ENCODE measurements at regions not wholly inside any gene's neighbourhood (a gene's known extent, or its start where the extent isn't known, plus 50 kb on each side); places are given as distances from the start of the nearest gene placed in this dataset.

- ChIA-PET POLR2A (no interaction called here), CTCF (no interaction called here)
- Histone ChIP-seq H3K4me3 (ENCODE audit: low read depth, low read length) (no peak overlapping the region), H3K9me3 (ENCODE audit: control insufficient read depth, insufficient read depth, low read depth, low read length) (no peaks in the 10 kb centered on the region), H3K4me1 (ENCODE audit: control insufficient read depth, insufficient read depth, low read length) (no peaks in the 10 kb centered on the region), H3K27ac (ENCODE audit: extremely low read depth, low read depth, low read length) (no peak overlapping the region), H3K36me3 (ENCODE audit: control insufficient read depth in 2 of 2, insufficient read depth in 1 of 2, low read length in 2 of 2) (no peaks in the 10 kb centered on the region)
- TF ChIP-seq ZNF175 (tag by site-specific recombination; IDR thresholded peaks at IDR 0.05) (no peak), SETDB1 (IDR thresholded peaks at IDR 0.05; ENCODE audit: insufficient read length, low read length) (no peak), ZNF473 (tag by site-specific recombination; IDR thresholded peaks at IDR 0.05) (no peak), HIC1 (tag by site-specific recombination; IDR thresholded peaks at IDR 0.05) (no peak), ZNF610 (tag by site-specific recombination; IDR thresholded peaks at IDR 0.05; ENCODE audit: borderline replicate concordance) (no peak), GLIS2 (tag by site-specific recombination; IDR thresholded peaks at IDR 0.05) (no peak), ZNF488 (tag by site-specific recombination; IDR thresholded peaks at IDR 0.05) (no peak), KLF7 (tag by site-specific recombination; IDR thresholded peaks at IDR 0.05; ENCODE audit: borderline replicate concordance) (no peak), ZNF112 (tag by site-specific recombination; IDR thresholded peaks at IDR 0.05) (no peak), ZNF654 (tag by site-specific recombination; IDR thresholded peaks at IDR 0.05; ENCODE audit: low read depth) (no peak), ZNF621 (tag by site-specific recombination; IDR thresholded peaks at IDR 0.05) (no peak), ZNF596 (tag by site-specific recombination; IDR thresholded peaks at IDR 0.05) (no peak)
- TF ChIP-seq, protein P1, sequence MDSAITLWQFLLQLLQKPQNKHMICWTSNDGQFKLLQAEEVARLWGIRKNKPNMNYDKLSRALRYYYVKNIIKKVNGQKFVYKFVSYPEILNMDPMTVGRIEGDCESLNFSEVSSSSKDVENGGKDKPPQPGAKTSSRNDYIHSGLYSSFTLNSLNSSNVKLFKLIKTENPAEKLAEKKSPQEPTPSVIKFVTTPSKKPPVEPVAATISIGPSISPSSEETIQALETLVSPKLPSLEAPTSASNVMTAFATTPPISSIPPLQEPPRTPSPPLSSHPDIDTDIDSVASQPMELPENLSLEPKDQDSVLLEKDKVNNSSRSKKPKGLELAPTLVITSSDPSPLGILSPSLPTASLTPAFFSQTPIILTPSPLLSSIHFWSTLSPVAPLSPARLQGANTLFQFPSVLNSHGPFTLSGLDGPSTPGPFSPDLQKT (IDR thresholded peaks at IDR 0.05; ENCODE audit: borderline replicate concordance, low read depth, low read length): no peak
Observed at GRCh38 chr12:23186950-23187349, 562.0 kb downstream of the ETNK1 start.

DNA sequence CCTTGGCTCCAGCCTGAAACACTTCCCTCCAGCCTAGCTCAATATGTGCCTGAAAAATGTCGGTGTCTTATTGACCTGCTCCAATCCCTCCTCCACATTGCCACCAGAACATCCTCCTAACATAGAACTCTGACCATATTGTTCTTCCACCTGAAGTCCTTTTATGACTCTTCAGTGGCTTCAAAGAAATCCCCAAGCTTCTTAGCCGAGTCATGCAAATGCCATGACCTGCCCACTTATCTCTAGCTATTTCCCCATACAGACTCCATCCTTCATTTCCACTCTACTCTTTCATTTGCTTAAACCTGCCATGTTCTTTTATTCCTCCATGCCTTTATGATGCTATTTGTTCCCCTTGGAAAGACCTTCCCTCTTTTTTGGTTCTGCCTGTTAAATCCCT is 568.6 kb downstream of the ETNK1 start:
- Histone ChIP-seq H3K36me3 (ENCODE audit: control insufficient read depth in 2 of 2, insufficient read depth in 1 of 2, low read length in 2 of 2) (no peaks in the 10 kb centered on the region), H3K9me3 (ENCODE audit: control insufficient read depth, insufficient read depth, low read depth, low read length) (no peaks in the 10 kb centered on the region), H3K27ac (ENCODE audit: extremely low read depth, low read depth, low read length) (no peak overlapping the region), H3K4me1 (ENCODE audit: control insufficient read depth, insufficient read depth, low read length) (no peaks in the 10 kb centered on the region), H3K4me3 (ENCODE audit: low read depth, low read length) (no peak overlapping the region)
- TF ChIP-seq ZNF549 (tag by site-specific recombination; IDR thresholded peaks at IDR 0.05) (no peak), ZNF596 (tag by site-specific recombination; IDR thresholded peaks at IDR 0.05) (no peak), ZNF398 (tag by site-specific recombination; IDR thresholded peaks at IDR 0.05) (no peak), ZNF169 (tag by site-specific recombination; IDR thresholded peaks at IDR 0.05) (no peak), ZNF157 (tag by site-specific recombination; IDR thresholded peaks at IDR 0.05) (no peak), WT1 (tag by site-specific recombination; IDR thresholded peaks at IDR 0.05) (no peak)
- TF ChIP-seq, protein P2, sequence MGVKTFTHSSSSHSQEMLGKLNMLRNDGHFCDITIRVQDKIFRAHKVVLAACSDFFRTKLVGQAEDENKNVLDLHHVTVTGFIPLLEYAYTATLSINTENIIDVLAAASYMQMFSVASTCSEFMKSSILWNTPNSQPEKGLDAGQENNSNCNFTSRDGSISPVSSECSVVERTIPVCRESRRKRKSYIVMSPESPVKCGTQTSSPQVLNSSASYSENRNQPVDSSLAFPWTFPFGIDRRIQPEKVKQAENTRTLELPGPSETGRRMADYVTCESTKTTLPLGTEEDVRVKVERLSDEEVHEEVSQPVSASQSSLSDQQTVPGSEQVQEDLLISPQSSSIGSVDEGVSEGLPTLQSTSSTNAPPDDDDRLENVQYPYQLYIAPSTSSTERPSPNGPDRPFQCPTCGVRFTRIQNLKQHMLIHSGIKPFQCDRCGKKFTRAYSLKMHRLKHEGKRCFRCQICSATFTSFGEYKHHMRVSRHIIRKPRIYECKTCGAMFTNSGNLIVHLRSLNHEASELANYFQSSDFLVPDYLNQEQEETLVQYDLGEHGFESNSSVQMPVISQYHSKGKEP (tag by site-specific recombination; IDR thresholded peaks at IDR 0.05): no peak
- TF ChIP-seq, protein P3, sequence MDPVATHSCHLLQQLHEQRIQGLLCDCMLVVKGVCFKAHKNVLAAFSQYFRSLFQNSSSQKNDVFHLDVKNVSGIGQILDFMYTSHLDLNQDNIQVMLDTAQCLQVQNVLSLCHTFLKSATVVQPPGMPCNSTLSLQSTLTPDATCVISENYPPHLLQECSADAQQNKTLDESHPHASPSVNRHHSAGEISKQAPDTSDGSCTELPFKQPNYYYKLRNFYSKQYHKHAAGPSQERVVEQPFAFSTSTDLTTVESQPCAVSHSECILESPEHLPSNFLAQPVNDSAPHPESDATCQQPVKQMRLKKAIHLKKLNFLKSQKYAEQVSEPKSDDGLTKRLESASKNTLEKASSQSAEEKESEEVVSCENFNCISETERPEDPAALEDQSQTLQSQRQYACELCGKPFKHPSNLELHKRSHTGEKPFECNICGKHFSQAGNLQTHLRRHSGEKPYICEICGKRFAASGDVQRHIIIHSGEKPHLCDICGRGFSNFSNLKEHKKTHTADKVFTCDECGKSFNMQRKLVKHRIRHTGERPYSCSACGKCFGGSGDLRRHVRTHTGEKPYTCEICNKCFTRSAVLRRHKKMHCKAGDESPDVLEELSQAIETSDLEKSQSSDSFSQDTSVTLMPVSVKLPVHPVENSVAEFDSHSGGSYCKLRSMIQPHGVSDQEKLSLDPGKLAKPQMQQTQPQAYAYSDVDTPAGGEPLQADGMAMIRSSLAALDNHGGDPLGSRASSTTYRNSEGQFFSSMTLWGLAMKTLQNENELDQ (tag by site-specific recombination; IDR thresholded peaks at IDR 0.05; ENCODE audit: low read depth): no peak
- ChIA-PET CTCF (interaction anchor here (1.0 kb wide), 1 partner anchor 11 kb away, joined by 3 read pairs; no protein-coding TSS in a partner anchor), POLR2A (no interaction called here)
